NB4 (cell line): ENCODE measurements at regions not wholly inside any gene's neighbourhood (a gene's known extent, or its start where the extent isn't known, plus 50 kb on each side); places are given as distances from the start of the nearest gene placed in this dataset.

Experiments used
- CTCF ChIP-seq: IDR thresholded peaks from one replicate; pipeline ENCODE4 v1.5.1; 2012; ENCODE audit warnings: low read depth, low read length
- POLR2A ChIP-seq: IDR thresholded peaks from 2 replicates; pipeline ENCODE4 v1.6.1; 2011; ENCODE audit warnings: mild to moderate bottlenecking; ENCODE audit not compliant: insufficient read length; ENCODE audit errors: extremely low read depth

DNA sequence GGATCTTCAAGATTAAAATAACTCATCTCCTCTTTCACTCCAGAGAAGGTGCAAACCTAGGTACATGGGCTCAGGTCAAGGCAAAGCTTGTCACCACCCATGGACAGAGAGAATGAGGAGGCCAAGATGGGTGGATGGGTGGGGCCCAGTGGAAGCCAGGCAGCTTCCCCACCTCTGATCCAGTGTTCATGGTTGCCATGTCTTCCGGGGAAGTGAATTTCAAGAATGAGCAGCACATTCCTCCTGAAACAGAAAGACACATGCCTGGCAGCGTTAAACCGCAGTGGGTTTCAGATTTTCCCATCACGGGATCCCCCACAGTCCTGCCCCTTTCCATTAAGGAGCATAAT is 301.7 kb downstream of the EIPR1 start:
- TF ChIP-seq CTCF (no peak), POLR2A (no peak)
